ENCODE measurements at regions not wholly inside any gene's neighbourhood (a gene's known extent, or its start where the extent isn't known, plus 50 kb on each side); places are given as distances from the start of the nearest gene placed in this dataset.

GRCh38 chr1:239800861-239801260 is 290.8 kb upstream of the FMN2 start:
- DNase-seq = no peak

- DNase-seq = no peak
Observed at GRCh38 chr1:239802275-239802674, 289.4 kb upstream of the FMN2 start.

DNA sequence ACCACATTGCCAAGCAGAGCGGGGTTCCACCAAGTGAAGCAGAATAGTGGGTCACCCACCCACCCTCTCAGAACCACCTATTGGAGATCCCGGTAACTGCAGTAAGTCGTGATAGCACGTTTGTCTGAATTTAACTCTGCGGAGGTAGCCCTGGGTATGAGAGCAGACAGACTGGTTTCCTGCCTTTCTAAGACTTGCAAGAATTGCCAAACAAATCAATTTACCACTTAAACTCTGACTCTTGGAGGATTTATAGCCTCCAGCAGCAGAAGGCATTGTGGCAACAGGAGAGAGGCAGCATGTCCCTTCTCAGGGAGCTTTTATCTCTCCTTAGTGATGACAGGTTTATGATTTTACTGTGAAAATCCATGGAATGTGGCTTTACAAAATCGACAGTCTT is 287.9 kb upstream of the FMN2 start:
- DNase-seq = no peak

- DNase-seq = no peak
Observed at GRCh38 chr1:239804266-239804665, 287.4 kb upstream of the FMN2 start.

DNA sequence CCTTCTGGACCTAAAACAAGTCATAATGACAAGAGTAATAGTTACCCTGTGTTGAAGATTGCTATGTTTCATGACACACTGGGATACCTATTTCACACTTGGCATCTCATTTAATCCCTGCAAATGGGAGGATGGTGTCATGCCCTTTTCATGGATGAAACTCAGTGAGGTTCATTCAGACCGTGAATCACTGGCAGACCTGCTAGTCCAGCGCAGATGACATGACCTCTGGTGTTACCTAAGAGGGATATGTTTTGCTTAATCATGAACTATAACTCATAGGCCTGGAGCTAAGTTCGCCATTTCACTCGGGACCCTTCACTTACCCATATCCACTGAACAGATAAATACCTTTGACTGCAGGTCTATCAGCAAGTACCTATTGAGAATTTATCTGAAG is 286.6 kb upstream of the FMN2 start:
- no peak for DNase-seq

- peak; percentile 39 for DNase-seq
Observed at GRCh38 chr1:239805851-239806772, 285.6 kb upstream of the FMN2 start.

GRCh38 chr1:239806897-239807296 is 284.8 kb upstream of the FMN2 start:
- DNase-seq = no peak

GRCh38 chr1:239807361-239807760 is 284.3 kb upstream of the FMN2 start:
- peak; percentile 71 for DNase-seq

DNA sequence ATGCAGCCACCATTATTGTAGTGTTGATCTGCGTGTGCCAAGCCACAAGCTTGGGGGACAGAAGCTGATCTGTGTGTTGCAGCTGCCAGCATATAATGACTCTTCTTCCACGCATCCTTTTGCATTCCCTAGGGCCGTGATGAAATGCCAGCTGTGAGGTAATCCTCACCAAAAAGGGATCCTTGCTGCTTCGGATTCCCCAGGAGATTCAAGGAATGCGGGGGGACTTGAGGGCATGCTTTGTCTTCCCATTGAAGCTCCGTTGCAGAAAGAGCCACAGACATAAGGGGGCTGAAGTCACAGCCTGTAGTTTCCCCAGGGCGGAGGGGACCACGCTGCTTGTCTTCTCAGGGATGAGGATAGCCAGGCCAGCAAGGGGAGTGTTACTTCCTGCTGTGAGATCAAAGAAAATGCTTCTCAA is 281.6 kb upstream of the FMN2 start:
- DNase-seq = peak; percentile 76

DNA sequence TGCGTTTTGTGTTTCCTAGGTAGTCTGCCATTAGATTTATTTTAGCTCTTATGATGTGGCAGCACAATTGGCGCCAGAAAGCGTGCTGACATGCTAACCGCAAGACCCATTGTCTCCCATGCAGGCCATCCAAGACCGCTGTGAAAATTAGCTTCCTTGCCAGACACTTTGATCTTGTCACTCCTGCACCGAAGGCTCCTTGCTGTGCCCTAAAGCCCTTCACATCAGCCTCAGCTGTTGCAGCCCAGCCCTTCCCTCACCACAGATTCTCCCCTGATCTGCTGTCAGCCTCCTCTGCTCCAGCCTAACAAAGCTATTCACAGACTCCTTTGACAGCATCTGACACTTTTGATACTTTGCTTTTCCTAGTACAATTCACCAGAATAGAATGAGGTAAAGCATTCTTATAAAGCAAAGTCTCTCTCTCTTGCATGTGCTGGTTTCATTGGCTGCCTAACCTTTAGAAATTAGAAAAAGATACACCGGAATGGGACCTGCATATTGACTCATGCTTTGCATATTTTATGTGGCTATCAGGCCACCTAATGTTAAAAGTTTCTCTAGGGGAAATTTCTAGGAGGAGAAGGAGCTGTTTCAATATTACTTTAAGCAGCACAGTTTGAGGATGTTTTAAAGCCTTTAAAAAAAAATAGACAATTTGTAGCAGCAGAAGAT is 280.3 kb upstream of the FMN2 start:
- DNase-seq = peak; percentile 39

GRCh38 chr1:239812580-239812979 is 279.1 kb upstream of the FMN2 start:
- DNase-seq = no peak

GRCh38 chr1:239814306-239814881 is 277.3 kb upstream of the FMN2 start:
- no peak for DNase-seq

DNA sequence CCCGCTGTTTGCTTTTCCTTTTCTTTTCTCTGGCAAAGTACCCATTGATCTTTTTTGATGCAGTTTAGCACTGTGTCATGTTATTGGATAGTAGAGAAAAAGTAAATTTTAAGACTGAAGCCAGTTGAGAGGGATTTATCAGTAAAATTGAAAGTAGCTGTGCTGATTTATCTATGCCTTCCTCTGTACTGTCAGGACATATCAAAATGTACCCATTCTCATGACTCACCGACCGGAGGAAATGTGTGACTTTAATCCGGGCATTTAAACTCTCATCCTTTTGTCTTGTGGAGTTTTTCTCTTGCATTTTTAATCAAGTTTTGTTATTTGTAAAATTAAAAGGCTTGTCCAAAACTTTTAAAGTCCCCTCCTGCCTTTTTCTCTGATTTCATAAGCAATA is 276.6 kb upstream of the FMN2 start:
- no peak for DNase-seq

GRCh38 chr1:239816081-239816782 is 275.5 kb upstream of the FMN2 start:
- DNase-seq = peak; percentile 23

GRCh38 chr1:239817276-239817675 is 274.4 kb upstream of the FMN2 start:
- no peak for DNase-seq

DNA sequence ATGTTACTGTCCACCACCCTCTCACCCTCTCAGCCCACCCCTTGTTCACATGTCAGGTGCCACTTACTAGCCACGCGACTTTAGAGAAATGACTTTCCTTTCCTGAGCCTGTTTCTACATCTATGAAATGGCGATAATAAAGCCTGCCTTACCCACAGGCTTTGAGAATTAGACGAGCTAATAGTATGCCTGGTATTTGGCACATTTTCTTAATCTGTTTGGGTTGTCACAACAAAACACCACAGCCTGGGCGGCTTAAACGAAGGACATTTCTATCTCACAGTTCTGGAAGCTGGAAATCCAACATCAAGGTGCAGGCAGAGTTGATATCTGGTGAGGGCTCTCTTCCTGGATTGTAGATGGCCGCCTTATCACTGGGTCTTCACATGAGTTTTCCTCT is 273.9 kb upstream of the FMN2 start:
- no peak for DNase-seq

GRCh38 chr1:239819096-239819495 is 272.6 kb upstream of the FMN2 start:
- no peak for DNase-seq

DNA sequence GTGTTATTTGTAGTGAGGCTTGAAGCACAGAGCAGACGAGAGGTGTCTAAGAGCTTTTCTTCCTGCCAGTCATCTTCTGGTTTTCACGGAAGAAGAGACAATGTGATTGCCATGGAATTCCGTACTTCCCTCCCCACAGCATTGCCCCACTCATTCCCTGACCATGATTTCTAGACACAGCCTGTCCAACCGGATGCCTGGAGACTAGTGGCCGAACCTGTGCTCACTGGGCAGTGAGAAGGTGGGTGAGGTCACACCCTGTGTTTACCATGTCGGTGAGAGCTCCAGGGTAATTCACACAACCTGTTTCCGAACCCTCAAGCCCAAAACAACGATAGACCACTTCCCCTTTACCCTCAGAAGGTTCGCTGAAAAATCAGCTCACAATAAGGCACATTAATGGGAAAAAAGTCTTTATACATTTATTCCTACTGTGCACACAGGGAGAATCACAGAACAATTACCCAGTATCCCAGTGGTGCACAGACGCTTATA is 271.9 kb upstream of the FMN2 start:
- no peak for DNase-seq

DNA sequence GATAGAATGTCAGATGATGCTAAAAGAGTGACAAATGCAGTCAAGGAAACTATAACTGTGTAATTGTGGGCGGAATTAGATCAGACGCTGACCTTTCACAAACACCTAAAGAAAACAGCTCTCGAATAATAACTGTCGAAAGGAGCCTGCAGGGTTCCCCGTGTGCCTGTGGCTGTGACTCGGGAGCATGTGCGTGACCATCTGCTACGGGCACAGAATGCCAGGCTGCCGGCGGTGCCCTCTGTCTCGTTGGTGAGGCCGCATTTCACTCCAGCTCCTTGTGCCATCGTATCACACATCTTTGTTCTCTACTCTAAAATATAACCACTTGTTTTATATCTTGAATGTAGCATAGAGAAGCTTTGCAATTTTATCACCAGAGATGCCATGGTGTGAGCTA is 267.8 kb upstream of the FMN2 start:
- DNase-seq = no peak

GRCh38 chr1:239826211-239826610 is 265.5 kb upstream of the FMN2 start:
- no peak for DNase-seq

DNA sequence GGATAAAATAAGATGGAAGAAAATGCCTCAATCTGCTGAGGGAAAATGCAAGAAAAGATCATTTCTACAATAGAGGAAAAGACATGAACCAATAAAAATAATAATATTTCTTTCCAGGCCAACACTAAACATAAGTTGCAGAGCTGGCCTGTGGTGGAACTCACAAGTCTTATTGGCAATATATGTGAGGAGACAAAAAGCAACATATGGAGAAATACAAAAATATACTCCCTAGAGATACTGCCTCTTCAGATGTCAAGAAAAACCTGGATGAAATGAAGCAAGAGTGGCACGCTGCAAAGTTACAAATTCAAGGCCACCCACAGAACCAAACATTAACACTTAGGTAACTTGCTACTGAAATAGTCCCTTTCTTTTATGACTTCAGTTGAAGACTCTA is 264.9 kb upstream of the FMN2 start:
- no peak for DNase-seq

GRCh38 chr1:239829535-239829934 is 262.1 kb upstream of the FMN2 start:
- DNase-seq = no peak

All from tongue (tissue), 1 donor.